HG02759 (cell line): ENCODE measurements at regions not wholly inside any gene's neighbourhood (a gene's known extent, or its start where the extent isn't known, plus 50 kb on each side); places are given as distances from the start of the nearest gene placed in this dataset.
A peak's percentile ranks its signal among the peaks of the same experiment; 100 is the strongest.
"Not testable (repeated sequence)": the region's sequence is repeated elsewhere in the genome, so short reads cannot be mapped to it uniquely, and the experiment has no call there.

ENCODE experiments used
- ATAC-seq: cut with Tn5 transposase; IDR thresholded peaks from one replicate; pipeline ENCODE4 v1.9.1; 2021; ENCODE audit warnings: mild to moderate bottlenecking, moderate library complexity; ENCODE audit not compliant: unreplicated experiment

GRCh38 chr9:42430674-42431615, 247.5 kb downstream of the SPATA31A6 start:
- ATAC-seq: not testable (repeated sequence)

DNA sequence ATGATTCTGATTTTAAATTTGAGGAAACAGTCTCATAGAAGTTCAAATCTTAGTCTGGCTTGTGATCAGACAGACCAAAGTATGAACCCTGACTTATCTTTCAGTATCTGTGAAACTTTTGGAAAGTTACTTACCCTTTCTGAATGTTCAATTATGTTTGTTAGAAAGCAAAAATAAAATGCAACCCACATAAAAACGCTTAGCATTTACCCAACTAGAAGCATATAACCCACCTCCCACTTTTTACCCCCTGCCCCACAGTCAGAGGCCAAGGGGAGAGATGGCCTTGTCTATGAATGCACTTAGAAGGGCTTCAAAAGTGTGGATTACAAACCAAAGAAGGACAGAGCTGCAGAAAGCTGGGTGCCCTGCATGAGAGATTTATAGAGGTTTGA, 248.2 kb downstream of the SPATA31A6 start:
- not testable (repeated sequence) for ATAC-seq

DNA sequence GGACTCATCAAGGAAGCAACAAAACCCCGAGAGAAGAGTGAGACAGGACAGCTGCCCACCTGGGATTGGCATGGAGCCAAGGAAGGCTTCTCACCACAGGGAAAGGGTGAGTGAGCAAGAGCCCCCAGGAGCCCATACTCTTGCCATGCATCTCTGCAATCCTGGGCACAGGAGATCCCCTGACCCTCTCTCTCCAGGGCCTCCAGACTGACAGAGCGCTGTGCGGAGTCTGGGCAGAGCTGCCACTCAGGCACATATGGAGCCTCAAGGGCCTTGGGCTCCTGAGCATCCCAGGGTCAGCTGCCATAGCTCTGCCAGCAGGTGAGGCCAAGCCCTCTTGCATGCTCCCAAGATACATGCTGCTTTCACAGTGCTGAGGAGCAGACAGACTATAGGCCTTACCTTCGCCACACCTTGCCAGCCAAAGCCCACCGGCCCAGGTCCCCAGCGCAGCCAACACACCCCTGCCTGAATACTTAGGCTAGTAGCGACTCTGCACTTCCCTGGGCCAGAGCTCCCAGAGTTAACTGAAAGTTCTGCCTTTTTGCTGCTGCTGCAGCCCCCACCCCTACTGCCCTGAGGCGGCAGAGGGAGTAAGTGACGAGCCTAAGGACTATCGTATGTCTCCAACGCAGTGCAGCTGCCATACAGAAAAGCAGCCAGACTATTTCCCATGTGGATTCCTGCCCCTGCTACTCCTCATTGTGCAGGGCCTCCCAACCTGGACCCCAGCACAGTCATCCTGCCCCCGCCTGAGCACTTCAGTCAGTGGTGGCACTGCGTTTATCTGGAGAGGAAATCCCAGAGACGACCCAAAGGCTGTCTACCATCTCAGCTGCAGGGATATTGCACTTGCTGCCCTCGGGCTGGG, 251.6 kb downstream of the SPATA31A6 start:
- ATAC-seq: not testable (repeated sequence)

DNA sequence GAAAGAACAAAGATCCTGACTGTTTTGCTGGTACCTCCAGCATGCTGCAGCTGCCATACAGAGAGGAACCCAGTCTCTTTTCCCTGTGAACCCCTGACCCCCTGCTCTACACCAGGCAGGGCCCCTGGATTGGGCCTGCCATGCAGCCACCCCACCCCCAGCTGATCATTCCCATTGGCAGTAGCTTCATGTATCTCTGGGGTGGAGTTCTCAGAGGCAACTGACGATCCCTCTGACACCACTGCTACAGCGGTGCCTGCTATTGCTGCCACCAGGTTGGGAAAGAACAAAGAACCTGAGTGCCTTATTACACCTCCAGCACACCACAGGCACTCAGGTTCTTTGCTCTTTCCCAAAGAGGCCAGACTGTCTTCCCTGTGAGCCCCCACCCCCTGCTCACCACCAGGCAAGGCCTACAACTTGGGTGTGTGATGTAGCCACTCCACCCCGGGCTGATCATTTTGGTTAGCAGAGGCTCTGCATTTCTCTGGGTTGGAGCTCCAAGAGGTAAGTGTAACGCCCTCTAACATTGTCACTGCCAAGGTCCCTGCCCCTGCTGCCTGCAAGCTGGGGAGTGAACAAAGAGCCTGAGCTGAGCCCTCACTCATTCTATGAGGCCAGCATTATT, 252.4 kb downstream of the SPATA31A6 start:
- not testable (repeated sequence) for ATAC-seq

DNA sequence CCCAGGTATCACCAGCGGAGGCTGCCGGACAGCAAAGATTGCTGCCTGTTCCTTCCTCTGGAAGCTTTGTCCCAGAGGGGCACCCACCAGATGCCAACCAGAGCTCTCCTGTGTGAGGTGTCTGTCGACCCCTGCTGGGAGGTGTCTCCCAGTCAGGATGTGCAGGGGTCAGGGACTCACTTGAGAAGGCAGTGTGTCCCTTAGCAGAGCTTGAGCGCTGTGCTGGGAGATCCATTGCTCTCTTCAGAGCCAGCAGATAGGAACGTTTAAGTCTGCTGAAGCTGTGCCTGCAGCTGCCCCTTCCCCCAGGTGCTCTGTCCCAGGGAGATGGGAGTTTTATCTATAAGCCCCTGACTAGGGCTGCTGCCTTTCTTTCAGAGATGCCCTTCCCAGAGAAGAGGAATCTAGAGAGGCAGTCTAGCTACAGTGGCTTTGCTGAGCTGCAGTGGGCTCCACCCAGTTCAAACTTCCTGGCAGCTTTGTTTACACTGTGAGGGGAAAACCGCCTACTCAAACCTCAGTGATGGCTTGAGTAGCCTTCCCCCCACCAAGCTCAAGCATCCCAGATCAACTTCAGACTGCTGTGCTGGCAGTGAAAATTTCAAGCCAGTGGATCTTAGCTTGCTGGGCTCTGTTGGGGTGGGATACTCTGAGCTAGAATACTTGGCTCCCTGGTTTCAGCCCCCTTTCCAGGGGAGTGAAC, 253.7 kb downstream of the SPATA31A6 start:
- ATAC-seq: peak; percentile 78

DNA sequence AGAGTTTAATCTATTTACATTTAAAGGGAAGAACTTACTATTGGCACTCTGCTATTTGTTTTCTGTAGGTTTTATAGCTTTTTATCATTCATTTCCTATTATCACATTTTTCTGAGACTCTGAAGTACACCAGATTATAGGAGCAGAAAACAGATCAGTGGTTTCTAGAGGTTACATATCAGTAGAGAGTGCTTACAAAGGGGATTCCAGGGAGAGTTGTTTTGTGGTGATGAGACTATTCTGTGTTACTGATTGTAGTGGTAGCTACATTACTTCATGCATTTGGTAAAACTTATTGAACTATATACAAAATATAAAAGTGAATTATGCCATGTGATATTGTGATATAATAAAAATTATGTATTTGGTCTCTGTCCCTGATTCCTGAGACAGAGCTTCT, 259.2 kb downstream of the SPATA31A6 start:
- ATAC-seq: peak; percentile 35

DNA sequence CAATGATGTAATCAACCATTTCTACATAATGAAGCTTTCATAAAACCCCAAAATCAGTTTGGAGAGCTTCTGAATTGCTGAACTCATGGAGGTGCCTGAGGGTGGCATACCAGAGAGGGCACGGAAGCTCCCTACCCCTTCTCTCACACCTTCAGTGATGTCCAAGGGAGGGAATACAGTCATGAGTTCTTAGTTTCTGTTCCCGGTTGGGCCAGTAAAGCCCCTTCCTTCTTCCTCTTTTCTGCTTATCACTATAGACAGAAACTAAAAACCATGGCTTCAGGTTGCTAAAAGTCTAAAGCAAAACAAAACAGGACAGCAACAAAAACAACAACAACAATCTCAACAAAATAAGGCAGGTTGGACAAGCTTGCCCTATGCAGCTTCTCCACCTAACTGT, 260.0 kb downstream of the SPATA31A6 start:
- peak; percentile 81 for ATAC-seq

DNA sequence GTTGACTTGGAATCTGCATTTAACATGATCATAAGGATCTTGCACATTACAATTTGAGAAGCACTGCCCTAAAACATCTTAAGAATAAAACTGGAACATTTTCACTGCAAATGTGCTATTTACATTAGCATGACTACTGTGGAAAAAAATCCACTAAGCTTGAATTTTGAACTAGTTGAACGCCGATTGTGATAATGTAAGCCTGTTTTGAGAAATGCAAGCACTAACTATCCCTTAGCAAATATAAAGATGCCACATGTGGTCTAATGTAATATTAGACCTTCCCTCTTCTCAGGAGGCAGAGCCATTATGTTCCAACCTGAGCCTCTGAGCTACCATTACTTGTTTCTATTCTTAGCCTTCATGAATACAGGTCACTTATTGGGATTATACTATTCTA, 278.0 kb downstream of the SPATA31A6 start:
- ATAC-seq: not testable (repeated sequence)

- ATAC-seq: not testable (repeated sequence)
Measured at GRCh38 chr9:42461863-42462262, 278.4 kb downstream of the SPATA31A6 start.

- not testable (repeated sequence) for ATAC-seq
Measured at GRCh38 chr9:42463981-42464380, 280.5 kb downstream of the SPATA31A6 start.

GRCh38 chr9:42470577-42470976, 287.1 kb downstream of the SPATA31A6 start:
- ATAC-seq: not testable (repeated sequence)

GRCh38 chr9:42490989-42491388, 307.5 kb downstream of the SPATA31A6 start:
- not testable (repeated sequence) for ATAC-seq

DNA sequence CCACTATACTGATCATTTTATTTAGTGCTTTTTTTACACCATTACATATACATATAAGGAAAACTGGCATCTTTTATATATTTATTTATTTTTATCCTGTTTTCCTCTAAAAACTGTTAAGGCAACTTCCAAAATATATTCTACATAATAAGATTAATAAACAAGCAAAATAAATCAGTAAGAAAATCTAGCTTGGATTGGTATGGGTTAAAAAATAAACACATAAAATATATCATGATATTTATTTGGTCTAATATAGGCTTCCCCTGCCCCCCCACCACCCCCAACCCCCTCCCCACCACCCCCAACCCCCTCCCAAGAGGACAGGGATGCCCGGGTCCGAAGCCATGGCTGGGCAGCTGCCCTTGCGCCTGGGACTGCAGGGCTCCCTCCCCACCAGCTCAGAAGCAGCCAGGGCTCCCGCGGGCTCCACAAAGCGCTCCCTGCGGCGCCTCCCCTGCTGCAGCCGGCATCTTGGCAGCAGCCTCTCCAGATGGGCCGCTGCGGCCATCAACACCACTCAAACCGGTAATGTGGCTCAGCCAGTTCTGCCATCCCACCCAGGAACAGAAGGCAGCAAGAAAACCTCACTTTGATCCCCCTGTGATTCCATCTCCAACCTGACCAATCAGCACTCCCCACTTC, 319.3 kb downstream of the SPATA31A6 start:
- not testable (repeated sequence) for ATAC-seq

GRCh38 chr9:42508111-42508510, 324.7 kb downstream of the SPATA31A6 start:
- not testable (repeated sequence) for ATAC-seq

GRCh38 chr9:42513535-42513934, 330.1 kb downstream of the SPATA31A6 start:
- ATAC-seq: not testable (repeated sequence)

- not testable (repeated sequence) for ATAC-seq
Measured at GRCh38 chr9:42534325-42534983, 351.0 kb downstream of the SPATA31A6 start.

DNA sequence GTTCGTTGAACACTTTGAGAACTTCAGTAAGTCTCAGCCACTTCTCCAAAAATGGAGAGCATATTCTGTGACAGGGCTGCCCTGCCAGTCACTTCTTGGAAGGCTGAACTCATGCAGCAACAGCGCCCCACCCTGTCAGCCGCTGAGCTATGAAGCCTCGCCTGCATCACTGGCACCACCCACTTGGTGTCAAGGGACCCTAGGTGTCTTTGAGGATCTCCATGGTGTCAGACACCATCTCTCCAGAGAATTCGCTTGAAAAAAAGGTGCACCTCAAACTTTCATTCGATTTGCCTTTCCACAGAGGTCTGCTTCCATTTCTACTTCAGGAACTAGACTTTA, 351.5 kb downstream of the SPATA31A6 start:
- ATAC-seq: peak; percentile 58

GRCh38 chr9:42550789-42551357, 367.4 kb downstream of the SPATA31A6 start:
- peak; percentile 83 for ATAC-seq

GRCh38 chr9:42568530-42568929, 385.1 kb downstream of the SPATA31A6 start:
- not testable (repeated sequence) for ATAC-seq
